Large intestine (tissue), 3 donors: ENCODE measurements at regions not wholly inside any gene's neighbourhood (a gene's known extent, or its start where the extent isn't known, plus 50 kb on each side); places are given as distances from the start of the nearest gene placed in this dataset.
"Not testable (repeated sequence)": the region's sequence is repeated elsewhere in the genome, so short reads cannot be mapped to it uniquely, and the experiment has no call there.

Experiments used
- DNase-seq, 2 donors: peaks; one replicate each; pipeline versions ENCODE4 v3.0.0 to v3.0.0-alpha.2; 2013
- H3K27ac ChIP-seq: one replicate; pipeline ENCODE4 v1.5.1; 2013; ENCODE audit warnings: low read length
- H3K27me3 ChIP-seq: 2 replicates; pipeline ENCODE4 v1.6.1; 2013; ENCODE audit warnings: low read length; ENCODE audit not compliant: control insufficient read depth, insufficient read depth
- H3K36me3 ChIP-seq: 2 replicates; pipeline ENCODE4 v1.6.1; 2013; ENCODE audit warnings: low read length; ENCODE audit not compliant: control insufficient read depth, insufficient read depth
- H3K4me1 ChIP-seq: one replicate; pipeline ENCODE4 v1.6.1; 2013; ENCODE audit warnings: low read length; ENCODE audit not compliant: control insufficient read depth, insufficient read depth
- H3K4me3 ChIP-seq: one replicate; pipeline ENCODE4 v1.5.1; 2013; ENCODE audit warnings: low read length
- H3K9me3 ChIP-seq: one replicate; pipeline ENCODE4 v1.6.1; 2013; ENCODE audit warnings: mild to moderate bottlenecking, low read depth, low read length, moderate library complexity; ENCODE audit not compliant: control insufficient read depth
- WGBS: methylation state at CpG from one replicate; pipeline ENCODE4 v1.1.5; 2013; ENCODE audit warnings: low lambda C conversion rate; ENCODE audit not compliant: insufficient coverage; 5-methylcytosine and 5-hydroxymethylcytosine counted together

- DNase-seq, result no peak
- Histone ChIP-seq H3K4me1 (no peaks in the 10 kb centered on the region), H3K9me3 (no peaks in the 10 kb centered on the region), H3K27ac (no peak overlapping the region), H3K4me3 (no peak overlapping the region), H3K36me3 (no peaks in the 10 kb centered on the region), H3K27me3 (no peaks in the 10 kb centered on the region)
These were observed 112.5 kb downstream of the EFEMP1 start for GRCh38 chr2:55811048-55811447.

- Histone ChIP-seq H3K36me3 (no peaks in the 10 kb centered on the region), H3K27ac (no peak overlapping the region), H3K27me3 (no peaks in the 10 kb centered on the region), H3K4me3 (no peak overlapping the region), H3K4me1 (no peaks in the 10 kb centered on the region), H3K9me3 (no peaks in the 10 kb centered on the region)
- DNase-seq, result no peak
- WGBS, result 100% methylated on average over 1 of the region's 3 CpGs
These were observed 113.0 kb downstream of the EFEMP1 start for GRCh38 chr2:55810622-55811020.

- DNase-seq, result no peak
- whole genome bisulfite sequencing, result no CpG with 5 or more reads among the region's 7 CpGs
- Histone ChIP-seq H3K4me1 (no peaks in the 10 kb centered on the region), H3K36me3 (no peaks in the 10 kb centered on the region), H3K4me3 (no peak overlapping the region), H3K27me3 (no peaks in the 10 kb centered on the region), H3K9me3 (no peaks in the 10 kb centered on the region), H3K27ac (no peak overlapping the region)
These were observed 113.5 kb downstream of the EFEMP1 start for GRCh38 chr2:55809875-55810621.

GRCh38 chr2:55807900-55808299 is 114.3 kb upstream of the PNPT1 start:
- no peaks in the 10 kb centered on the region for H3K27me3 ChIP-seq
- no peak overlapping the region for H3K27ac ChIP-seq
- no CpG with 5 or more reads among the region's 2 CpGs for WGBS
- no peaks in the 10 kb centered on the region for H3K4me1 ChIP-seq
- no peaks in the 10 kb centered on the region for H3K36me3 ChIP-seq
- H3K4me3 ChIP-seq, result no peak overlapping the region
- no peaks in the 10 kb centered on the region for H3K9me3 ChIP-seq
- DNase-seq, result no peak

GRCh38 chr2:55805686-55806085 is 112.0 kb upstream of the PNPT1 start:
- no peak overlapping the region for H3K4me3 ChIP-seq
- DNase-seq, result no peak
- H3K27me3 ChIP-seq, result no peaks in the 10 kb centered on the region
- whole genome bisulfite sequencing, result 100% methylated on average over 1 of the region's 2 CpGs
- H3K9me3 ChIP-seq, result no peaks in the 10 kb centered on the region
- no peak overlapping the region for H3K27ac ChIP-seq
- no peaks in the 10 kb centered on the region for H3K4me1 ChIP-seq
- H3K36me3 ChIP-seq, result no peaks in the 10 kb centered on the region

- no CpG with 5 or more reads among the region's 6 CpGs for WGBS
- no peaks in the 10 kb centered on the region for H3K9me3 ChIP-seq
- H3K27ac ChIP-seq, result no peak overlapping the region
- H3K4me3 ChIP-seq, result no peak overlapping the region
- no peaks in the 10 kb centered on the region for H3K4me1 ChIP-seq
- no peaks in the 10 kb centered on the region for H3K27me3 ChIP-seq
- DNase-seq, result no peak
- no peaks in the 10 kb centered on the region for H3K36me3 ChIP-seq
These were observed 110.9 kb upstream of the PNPT1 start for GRCh38 chr2:55804535-55804934.

- Histone ChIP-seq H3K4me1 (no peaks in the 10 kb centered on the region), H3K4me3 (no peak overlapping the region), H3K27me3 (no peaks in the 10 kb centered on the region), H3K36me3 (no peaks in the 10 kb centered on the region), H3K27ac (no peak overlapping the region), H3K9me3 (no peaks in the 10 kb centered on the region)
- no CpG with 5 or more reads among the region's 2 CpGs for WGBS
- peak in 1 of 2 donors; percentile 24 for DNase-seq
These were observed 108.4 kb upstream of the PNPT1 start for GRCh38 chr2:55802067-55802466.

GRCh38 chr2:55801436-55801835 is 107.8 kb upstream of the PNPT1 start:
- no peak for DNase-seq
- no peaks in the 10 kb centered on the region for H3K36me3 ChIP-seq
- WGBS, result no CpG with 5 or more reads among the region's 1 CpG
- H3K27me3 ChIP-seq, result no peaks in the 10 kb centered on the region
- no peaks in the 10 kb centered on the region for H3K4me1 ChIP-seq
- H3K9me3 ChIP-seq, result no peaks in the 10 kb centered on the region
- H3K27ac ChIP-seq, result no peak overlapping the region
- H3K4me3 ChIP-seq, result no peak overlapping the region

GRCh38 chr2:55799624-55800023 is 106.0 kb upstream of the PNPT1 start:
- not testable (repeated sequence) for H3K9me3 ChIP-seq, H3K4me3 ChIP-seq, H3K4me1 ChIP-seq, H3K27ac ChIP-seq, DNase-seq, H3K27me3 ChIP-seq, H3K36me3 ChIP-seq
- 88% methylated on average over 2 of the region's 14 CpGs for WGBS

GRCh38 chr2:55796121-55796520 is 102.5 kb upstream of the PNPT1 start:
- Histone ChIP-seq H3K9me3 (no peaks in the 10 kb centered on the region), H3K36me3 (no peaks in the 10 kb centered on the region), H3K27ac (no peak overlapping the region), H3K27me3 (no peaks in the 10 kb centered on the region), H3K4me1 (no peaks in the 10 kb centered on the region), H3K4me3 (no peak overlapping the region)
- DNase-seq, result no peak

GRCh38 chr2:55793602-55794001 is 100.0 kb upstream of the PNPT1 start:
- H3K27me3 ChIP-seq, DNase-seq, H3K4me1 ChIP-seq, H3K9me3 ChIP-seq, H3K4me3 ChIP-seq, H3K36me3 ChIP-seq, H3K27ac ChIP-seq: not testable (repeated sequence)
- no CpG with 5 or more reads among the region's 12 CpGs for WGBS
